ENCODE measurements at regions not wholly inside any gene's neighbourhood (a gene's known extent, or its start where the extent isn't known, plus 50 kb on each side); places are given as distances from the start of the nearest gene placed in this dataset.
A peak's percentile ranks its signal among the peaks of the same experiment; 100 is the strongest.

GRCh38 chr15:37701230-37701629 lies 233.2 kb upstream of the TMCO5A start:
- DNase-seq (ENCODE audit: low read depth) = no peak

GRCh38 chr15:37709669-37710068 lies 224.8 kb upstream of the TMCO5A start:
- DNase-seq (ENCODE audit: low read depth) = no peak

- DNase-seq (ENCODE audit: low read depth) = no peak
Observed at GRCh38 chr15:37715101-37715500, 219.3 kb upstream of the TMCO5A start.

GRCh38 chr15:37720267-37720666 lies 214.2 kb upstream of the TMCO5A start:
- DNase-seq (ENCODE audit: low read depth) = no peak

- DNase-seq (ENCODE audit: low read depth) = no peak
Observed at GRCh38 chr15:37731146-37731746, 203.2 kb upstream of the TMCO5A start.

- DNase-seq (ENCODE audit: low read depth) = no peak
Observed at GRCh38 chr15:37733628-37734027, 200.8 kb upstream of the TMCO5A start.

- no peak for DNase-seq (ENCODE audit: low read depth)
Observed at GRCh38 chr15:37740623-37741141, 193.8 kb upstream of the TMCO5A start.

- no peak for DNase-seq (ENCODE audit: low read depth)
Observed at GRCh38 chr15:37743826-37744225, 190.6 kb upstream of the TMCO5A start.

GRCh38 chr15:37744521-37744920 lies 189.9 kb upstream of the TMCO5A start:
- no peak for DNase-seq (ENCODE audit: low read depth)

GRCh38 chr15:37751401-37751800 lies 183.0 kb upstream of the TMCO5A start:
- DNase-seq (ENCODE audit: low read depth) = no peak

GRCh38 chr15:37756407-37756806 lies 178.0 kb upstream of the TMCO5A start:
- no peak for DNase-seq (ENCODE audit: low read depth)

- no peak for DNase-seq (ENCODE audit: low read depth)
Observed at GRCh38 chr15:37758412-37758811, 176.0 kb upstream of the TMCO5A start.

GRCh38 chr15:37764733-37765191 lies 169.7 kb upstream of the TMCO5A start:
- DNase-seq (ENCODE audit: low read depth) = no peak

GRCh38 chr15:37765786-37766185 lies 168.7 kb upstream of the TMCO5A start:
- no peak for DNase-seq (ENCODE audit: low read depth)

GRCh38 chr15:37767841-37768455 lies 166.5 kb upstream of the TMCO5A start:
- no peak for DNase-seq (ENCODE audit: low read depth)

- no peak for DNase-seq (ENCODE audit: low read depth)
Observed at GRCh38 chr15:37771465-37771864, 163.0 kb upstream of the TMCO5A start.

GRCh38 chr15:37773111-37773860 lies 161.2 kb upstream of the TMCO5A start:
- DNase-seq (ENCODE audit: low read depth) = peak; percentile 45

GRCh38 chr15:37774961-37775360 lies 159.5 kb upstream of the TMCO5A start:
- no peak for DNase-seq (ENCODE audit: low read depth)

GRCh38 chr15:37777006-37777405 lies 157.4 kb upstream of the TMCO5A start:
- DNase-seq (ENCODE audit: low read depth) = no peak

GRCh38 chr15:37783290-37783689 lies 151.2 kb upstream of the TMCO5A start:
- no peak for DNase-seq (ENCODE audit: low read depth)

GRCh38 chr15:37788330-37788729 lies 146.1 kb upstream of the TMCO5A start:
- DNase-seq (ENCODE audit: low read depth) = no peak

GRCh38 chr15:37788767-37789396 lies 145.6 kb upstream of the TMCO5A start:
- DNase-seq (ENCODE audit: low read depth) = no peak

- no peak for DNase-seq (ENCODE audit: low read depth)
Observed at GRCh38 chr15:37789397-37789786, 145.0 kb upstream of the TMCO5A start.
